ENCODE measurements at regions not wholly inside any gene's neighbourhood (a gene's known extent, or its start where the extent isn't known, plus 50 kb on each side); places are given as distances from the start of the nearest gene placed in this dataset.
A peak's percentile ranks its signal among the peaks of the same experiment; 100 is the strongest.

DNA sequence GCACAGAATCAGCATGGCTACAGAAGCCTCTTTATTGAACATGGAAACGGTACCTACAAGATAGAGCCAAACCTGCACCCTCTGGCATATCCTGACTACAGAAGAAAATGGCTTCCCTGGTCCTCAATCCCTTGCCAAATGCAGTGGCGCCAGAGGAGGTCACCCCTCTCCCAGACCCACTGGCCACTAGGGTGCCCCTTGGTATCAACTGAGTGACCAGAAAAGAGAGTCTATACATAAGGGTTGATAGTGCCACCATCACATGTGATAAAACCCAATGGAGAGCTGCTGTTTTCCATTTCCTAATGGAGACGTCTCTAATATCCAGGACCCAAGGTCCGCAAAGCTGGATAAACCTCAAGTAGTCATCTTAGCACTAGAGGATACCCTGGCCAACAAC lies 52.7 kb upstream of the ALK start:
- TF ChIP-seq, protein P1, sequence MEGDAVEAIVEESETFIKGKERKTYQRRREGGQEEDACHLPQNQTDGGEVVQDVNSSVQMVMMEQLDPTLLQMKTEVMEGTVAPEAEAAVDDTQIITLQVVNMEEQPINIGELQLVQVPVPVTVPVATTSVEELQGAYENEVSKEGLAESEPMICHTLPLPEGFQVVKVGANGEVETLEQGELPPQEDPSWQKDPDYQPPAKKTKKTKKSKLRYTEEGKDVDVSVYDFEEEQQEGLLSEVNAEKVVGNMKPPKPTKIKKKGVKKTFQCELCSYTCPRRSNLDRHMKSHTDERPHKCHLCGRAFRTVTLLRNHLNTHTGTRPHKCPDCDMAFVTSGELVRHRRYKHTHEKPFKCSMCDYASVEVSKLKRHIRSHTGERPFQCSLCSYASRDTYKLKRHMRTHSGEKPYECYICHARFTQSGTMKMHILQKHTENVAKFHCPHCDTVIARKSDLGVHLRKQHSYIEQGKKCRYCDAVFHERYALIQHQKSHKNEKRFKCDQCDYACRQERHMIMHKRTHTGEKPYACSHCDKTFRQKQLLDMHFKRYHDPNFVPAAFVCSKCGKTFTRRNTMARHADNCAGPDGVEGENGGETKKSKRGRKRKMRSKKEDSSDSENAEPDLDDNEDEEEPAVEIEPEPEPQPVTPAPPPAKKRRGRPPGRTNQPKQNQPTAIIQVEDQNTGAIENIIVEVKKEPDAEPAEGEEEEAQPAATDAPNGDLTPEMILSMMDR (conservative IDR thresholded peaks at IDR 0.05): no peak
- Mint-ChIP-seq H3K27me3 (no peaks in the 10 kb centered on the region), H3K27ac (no peak overlapping the region), H3K36me3 (no peaks in the 10 kb centered on the region), H3K4me3 (no peak overlapping the region), H3K4me1 (ENCODE audit: unreplicated experiment) (no peaks in the 10 kb centered on the region), H3K9me3 (no peaks in the 10 kb centered on the region)
- DNase-seq (ENCODE audit: extremely low spot score, unreplicated experiment): no peak

DNA sequence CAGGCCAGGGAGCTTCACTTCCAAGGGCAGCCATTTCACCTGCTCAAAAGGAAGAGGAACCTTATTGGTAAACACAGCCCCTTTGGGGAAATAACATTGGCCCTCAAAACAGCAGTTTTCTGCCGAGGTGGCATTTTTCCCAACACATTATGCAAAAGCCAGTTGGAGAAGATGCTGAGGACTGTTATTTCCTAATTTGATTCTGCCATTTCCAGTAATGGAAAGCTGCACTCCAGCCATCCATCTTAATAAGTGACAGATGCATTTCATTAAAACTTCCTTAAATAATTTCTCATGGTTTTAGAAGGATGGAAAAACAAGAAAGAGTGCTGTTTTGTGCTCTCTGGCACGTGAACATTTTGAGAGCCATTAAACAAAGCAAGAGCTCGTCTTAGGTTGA lies 55.9 kb upstream of the ALK start:
- Mint-ChIP-seq H3K27ac (no peak overlapping the region), H3K4me1 (ENCODE audit: unreplicated experiment) (no peaks in the 10 kb centered on the region), H3K27me3 (peaks cover 7% of the 10 kb centered on the region), H3K9me3 (no peaks in the 10 kb centered on the region), H3K36me3 (no peaks in the 10 kb centered on the region), H3K4me3 (no peak overlapping the region)
- no peak for DNase-seq (ENCODE audit: extremely low spot score, unreplicated experiment)
- TF ChIP-seq, protein P1 (conservative IDR thresholded peaks at IDR 0.05): no peak

DNA sequence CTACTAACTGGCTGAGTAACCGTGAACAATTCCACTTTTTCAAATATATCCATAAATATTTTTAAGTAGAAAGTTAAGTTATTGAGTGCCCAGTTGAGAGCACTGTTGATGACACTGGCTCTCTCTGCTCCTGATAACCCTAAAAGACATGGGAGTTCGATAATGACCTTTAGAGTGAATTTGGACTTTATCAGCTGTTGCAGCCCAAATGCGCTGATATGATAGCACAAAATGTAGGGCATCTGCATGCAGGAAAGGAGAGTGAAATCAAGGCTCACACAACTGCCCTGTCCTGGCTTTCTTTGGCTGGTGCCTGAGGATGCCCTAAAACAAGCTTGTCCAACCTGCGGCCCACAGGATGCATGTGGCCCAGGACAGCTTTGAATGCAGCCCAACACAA lies 60.0 kb upstream of the ALK start:
- H3K4me1 Mint-ChIP-seq (ENCODE audit: unreplicated experiment): no peaks in the 10 kb centered on the region
- no peak overlapping the region for H3K27ac Mint-ChIP-seq
- no peak overlapping the region for H3K4me3 Mint-ChIP-seq
- peaks cover 10% of the 10 kb centered on the region for H3K27me3 Mint-ChIP-seq
- no peaks in the 10 kb centered on the region for H3K36me3 Mint-ChIP-seq
- H3K9me3 Mint-ChIP-seq: no peaks in the 10 kb centered on the region
- no peak for DNase-seq (ENCODE audit: extremely low spot score, unreplicated experiment)
- TF ChIP-seq, protein P1 (conservative IDR thresholded peaks at IDR 0.05): no peak

DNA sequence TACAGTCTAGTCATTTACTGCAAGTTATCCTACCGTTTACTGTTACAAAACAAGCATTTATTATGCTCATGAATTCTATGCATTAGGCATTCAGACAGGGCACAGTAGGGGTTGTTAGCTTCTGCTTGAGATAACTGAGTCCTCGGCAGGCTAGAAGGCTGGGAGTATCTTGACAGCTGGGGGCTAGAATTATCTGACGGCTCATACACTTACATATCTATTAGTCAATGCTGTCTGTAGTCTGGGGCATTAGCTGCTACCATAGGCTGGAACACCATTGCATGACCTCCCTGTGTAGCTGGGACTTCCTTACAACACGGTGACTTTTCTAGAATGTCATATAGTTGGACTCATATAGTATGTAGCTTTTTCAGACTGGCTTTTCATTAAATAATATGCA lies 61.9 kb upstream of the ALK start:
- Mint-ChIP-seq H3K9me3 (no peaks in the 10 kb centered on the region), H3K4me3 (no peak overlapping the region), H3K27ac (no peak overlapping the region), H3K36me3 (no peaks in the 10 kb centered on the region), H3K27me3 (peaks cover 10% of the 10 kb centered on the region), H3K4me1 (ENCODE audit: unreplicated experiment) (no peaks in the 10 kb centered on the region)
- no peak for DNase-seq (ENCODE audit: extremely low spot score, unreplicated experiment)
- TF ChIP-seq, protein P1 (conservative IDR thresholded peaks at IDR 0.05): no peak

DNA sequence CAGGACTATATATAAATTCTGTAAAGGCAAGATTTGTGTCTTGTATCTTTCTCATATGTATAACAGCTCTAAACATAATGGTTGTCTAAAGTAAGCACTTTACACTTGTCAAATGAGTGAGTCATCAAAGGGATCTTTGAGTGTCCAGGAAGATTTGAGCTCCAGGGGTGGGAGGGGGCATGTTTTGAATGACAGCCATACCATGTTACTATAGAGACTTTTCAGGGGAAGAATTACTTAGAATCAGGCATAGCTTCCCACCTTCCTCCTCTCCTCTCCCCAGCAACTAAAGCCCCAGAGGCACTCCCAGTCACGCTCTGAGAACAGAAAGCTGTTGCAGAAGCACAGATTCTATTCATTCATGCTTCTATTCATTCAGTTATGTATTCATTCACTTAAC lies 65.8 kb upstream of the ALK start:
- TF ChIP-seq, protein P1 (conservative IDR thresholded peaks at IDR 0.05): no peak
- no peak for DNase-seq (ENCODE audit: extremely low spot score, unreplicated experiment)
- H3K36me3 Mint-ChIP-seq: no peaks in the 10 kb centered on the region
- no peak overlapping the region for H3K27ac Mint-ChIP-seq
- no peaks in the 10 kb centered on the region for H3K9me3 Mint-ChIP-seq
- H3K27me3 Mint-ChIP-seq: peaks cover 5% of the 10 kb centered on the region
- no peak overlapping the region for H3K4me3 Mint-ChIP-seq
- H3K4me1 Mint-ChIP-seq (ENCODE audit: unreplicated experiment): peaks cover 4% of the 10 kb centered on the region

DNA sequence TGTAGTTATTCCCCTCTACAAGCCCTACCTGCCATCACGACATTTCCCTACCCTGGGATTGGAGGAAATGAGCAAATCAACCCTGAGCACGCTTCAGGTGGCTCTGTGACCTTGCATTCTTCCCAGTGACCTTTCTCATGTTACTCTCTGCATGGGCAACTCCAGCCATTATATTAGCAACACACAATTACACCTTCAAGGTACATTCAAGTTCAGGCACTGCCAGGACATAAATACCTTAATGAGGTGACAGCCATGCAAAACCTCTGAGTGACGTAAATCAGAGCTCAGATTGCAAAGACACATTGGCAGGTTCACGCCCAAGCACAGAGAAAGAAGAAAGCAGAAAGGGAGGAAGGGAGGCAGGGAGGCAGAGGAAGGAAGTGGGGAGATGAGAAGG lies 68.7 kb upstream of the ALK start:
- H3K27me3 Mint-ChIP-seq: no peaks in the 10 kb centered on the region
- peaks cover 4% of the 10 kb centered on the region for H3K4me1 Mint-ChIP-seq (ENCODE audit: unreplicated experiment)
- H3K27ac Mint-ChIP-seq: peak overlapping the region; percentile 11
- TF ChIP-seq, protein P1 (conservative IDR thresholded peaks at IDR 0.05): no peak
- no peak for DNase-seq (ENCODE audit: extremely low spot score, unreplicated experiment)
- H3K9me3 Mint-ChIP-seq: no peaks in the 10 kb centered on the region
- no peak overlapping the region for H3K4me3 Mint-ChIP-seq
- H3K36me3 Mint-ChIP-seq: no peaks in the 10 kb centered on the region
